ENCODE measurements at regions not wholly inside any gene's neighbourhood (a gene's known extent, or its start where the extent isn't known, plus 50 kb on each side); places are given as distances from the start of the nearest gene placed in this dataset.

DNA sequence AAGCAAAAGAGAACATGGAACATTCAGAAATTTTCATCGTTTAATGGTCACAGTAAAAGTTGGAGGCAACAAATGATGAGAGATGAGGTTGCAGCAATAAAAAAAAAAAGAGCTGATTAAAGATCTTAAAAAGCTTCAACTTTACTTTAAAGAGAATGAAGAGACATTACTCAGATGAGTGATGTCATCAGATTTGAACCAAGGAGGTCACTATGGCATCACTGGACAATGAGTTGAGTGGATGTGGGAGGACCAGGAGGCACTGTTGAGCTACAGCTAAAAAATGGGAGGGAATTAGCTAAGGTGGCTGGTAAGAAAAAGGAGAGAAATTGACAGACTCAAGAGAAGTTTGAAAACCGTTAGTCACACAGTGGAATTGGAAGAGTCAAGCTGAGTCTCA, 138.4 kb downstream of the SST start:
- Histone ChIP-seq H3K79me2 (replicated peaks; ENCODE audit: insufficient read depth, low read length) (no peaks in the 10 kb centered on the region), H2AFZ (ENCODE audit: low read depth, low read length) (no peak overlapping the region), H3K4me3 (ENCODE audit: low read length) (no peak overlapping the region), H3K36me3 (ENCODE audit: insufficient read depth, low read length) (no peaks in the 10 kb centered on the region), H3K27ac (ENCODE audit: low read length) (no peak overlapping the region), H3K9me3 (ENCODE audit: low read length) (no peaks in the 10 kb centered on the region), H3K9ac (ENCODE audit: low read length) (no peak overlapping the region), H3K27me3 (ENCODE audit: insufficient read depth, low read depth, low read length) (no peaks in the 10 kb centered on the region), H4K20me1 (ENCODE audit: insufficient read depth) (no peaks in the 10 kb centered on the region), H3K4me2 (ENCODE audit: low read length) (no peak overlapping the region), H3F3A (ENCODE audit: insufficient read depth, low read length, poor library complexity, severe bottlenecking) (no peaks in the 10 kb centered on the region), H3K9me2 (ENCODE audit: insufficient read depth, low read length) (no peaks in the 10 kb centered on the region)
- TF ChIP-seq RAD21 (conservative IDR thresholded peaks at IDR 0.05) (no peak), EP300 (conservative IDR thresholded peaks at IDR 0.05; ENCODE audit: poor library complexity, severe bottlenecking) (no peak), SMC3 (conservative IDR thresholded peaks at IDR 0.05; ENCODE audit: poor library complexity) (no peak), TAF1 (IDR thresholded peaks at IDR 0.05; ENCODE audit: low read depth) (no peak)
- TF ChIP-seq, protein P1, sequence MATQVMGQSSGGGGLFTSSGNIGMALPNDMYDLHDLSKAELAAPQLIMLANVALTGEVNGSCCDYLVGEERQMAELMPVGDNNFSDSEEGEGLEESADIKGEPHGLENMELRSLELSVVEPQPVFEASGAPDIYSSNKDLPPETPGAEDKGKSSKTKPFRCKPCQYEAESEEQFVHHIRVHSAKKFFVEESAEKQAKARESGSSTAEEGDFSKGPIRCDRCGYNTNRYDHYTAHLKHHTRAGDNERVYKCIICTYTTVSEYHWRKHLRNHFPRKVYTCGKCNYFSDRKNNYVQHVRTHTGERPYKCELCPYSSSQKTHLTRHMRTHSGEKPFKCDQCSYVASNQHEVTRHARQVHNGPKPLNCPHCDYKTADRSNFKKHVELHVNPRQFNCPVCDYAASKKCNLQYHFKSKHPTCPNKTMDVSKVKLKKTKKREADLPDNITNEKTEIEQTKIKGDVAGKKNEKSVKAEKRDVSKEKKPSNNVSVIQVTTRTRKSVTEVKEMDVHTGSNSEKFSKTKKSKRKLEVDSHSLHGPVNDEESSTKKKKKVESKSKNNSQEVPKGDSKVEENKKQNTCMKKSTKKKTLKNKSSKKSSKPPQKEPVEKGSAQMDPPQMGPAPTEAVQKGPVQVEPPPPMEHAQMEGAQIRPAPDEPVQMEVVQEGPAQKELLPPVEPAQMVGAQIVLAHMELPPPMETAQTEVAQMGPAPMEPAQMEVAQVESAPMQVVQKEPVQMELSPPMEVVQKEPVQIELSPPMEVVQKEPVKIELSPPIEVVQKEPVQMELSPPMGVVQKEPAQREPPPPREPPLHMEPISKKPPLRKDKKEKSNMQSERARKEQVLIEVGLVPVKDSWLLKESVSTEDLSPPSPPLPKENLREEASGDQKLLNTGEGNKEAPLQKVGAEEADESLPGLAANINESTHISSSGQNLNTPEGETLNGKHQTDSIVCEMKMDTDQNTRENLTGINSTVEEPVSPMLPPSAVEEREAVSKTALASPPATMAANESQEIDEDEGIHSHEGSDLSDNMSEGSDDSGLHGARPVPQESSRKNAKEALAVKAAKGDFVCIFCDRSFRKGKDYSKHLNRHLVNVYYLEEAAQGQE (IDR thresholded peaks at IDR 0.05; ENCODE audit: borderline replicate concordance): no peak

DNA sequence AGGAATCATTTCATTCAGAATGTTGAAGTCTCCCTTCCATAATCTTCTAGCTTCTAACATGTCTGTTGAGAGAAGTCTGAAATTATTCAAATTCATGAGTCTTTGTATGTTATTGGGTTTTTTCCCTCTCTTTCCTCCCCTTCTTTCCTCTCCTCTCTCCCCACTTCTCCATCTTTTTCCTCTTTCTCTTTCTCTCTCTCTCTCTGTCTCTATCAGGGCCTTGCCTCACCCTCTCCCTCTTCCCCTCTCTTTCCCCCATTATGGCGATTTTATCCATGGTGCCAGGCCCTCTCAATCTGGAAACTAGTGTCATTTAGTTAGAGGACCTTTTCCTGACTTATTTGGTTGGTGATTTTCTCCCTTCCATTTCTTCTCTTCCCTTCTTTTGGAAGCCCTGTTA, 147.3 kb downstream of the SST start:
- Histone ChIP-seq H3K9ac (ENCODE audit: low read length) (no peak overlapping the region), H3K9me2 (ENCODE audit: insufficient read depth, low read length) (no peaks in the 10 kb centered on the region), H3F3A (ENCODE audit: insufficient read depth, low read length, poor library complexity, severe bottlenecking) (no peaks in the 10 kb centered on the region), H3K27ac (ENCODE audit: low read length) (no peak overlapping the region), H3K27me3 (ENCODE audit: insufficient read depth, low read depth, low read length) (no peaks in the 10 kb centered on the region), H2AFZ (ENCODE audit: low read depth, low read length) (no peak overlapping the region), H4K20me1 (ENCODE audit: insufficient read depth) (no peaks in the 10 kb centered on the region), H3K36me3 (ENCODE audit: insufficient read depth, low read length) (no peaks in the 10 kb centered on the region), H3K4me3 (ENCODE audit: low read length) (no peak overlapping the region), H3K9me3 (ENCODE audit: low read length) (no peaks in the 10 kb centered on the region), H3K79me2 (replicated peaks; ENCODE audit: insufficient read depth, low read length) (no peaks in the 10 kb centered on the region), H3K4me2 (ENCODE audit: low read length) (no peak overlapping the region)
- TF ChIP-seq, protein P2, sequence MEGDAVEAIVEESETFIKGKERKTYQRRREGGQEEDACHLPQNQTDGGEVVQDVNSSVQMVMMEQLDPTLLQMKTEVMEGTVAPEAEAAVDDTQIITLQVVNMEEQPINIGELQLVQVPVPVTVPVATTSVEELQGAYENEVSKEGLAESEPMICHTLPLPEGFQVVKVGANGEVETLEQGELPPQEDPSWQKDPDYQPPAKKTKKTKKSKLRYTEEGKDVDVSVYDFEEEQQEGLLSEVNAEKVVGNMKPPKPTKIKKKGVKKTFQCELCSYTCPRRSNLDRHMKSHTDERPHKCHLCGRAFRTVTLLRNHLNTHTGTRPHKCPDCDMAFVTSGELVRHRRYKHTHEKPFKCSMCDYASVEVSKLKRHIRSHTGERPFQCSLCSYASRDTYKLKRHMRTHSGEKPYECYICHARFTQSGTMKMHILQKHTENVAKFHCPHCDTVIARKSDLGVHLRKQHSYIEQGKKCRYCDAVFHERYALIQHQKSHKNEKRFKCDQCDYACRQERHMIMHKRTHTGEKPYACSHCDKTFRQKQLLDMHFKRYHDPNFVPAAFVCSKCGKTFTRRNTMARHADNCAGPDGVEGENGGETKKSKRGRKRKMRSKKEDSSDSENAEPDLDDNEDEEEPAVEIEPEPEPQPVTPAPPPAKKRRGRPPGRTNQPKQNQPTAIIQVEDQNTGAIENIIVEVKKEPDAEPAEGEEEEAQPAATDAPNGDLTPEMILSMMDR (IDR thresholded peaks at IDR 0.05; ENCODE audit: poor library complexity, severe bottlenecking): no peak
- TF ChIP-seq RAD21 (conservative IDR thresholded peaks at IDR 0.05) (no peak), POLR2AphosphoS5 (IDR thresholded peaks at IDR 0.05) (no peak)
- TF ChIP-seq, protein P1 (IDR thresholded peaks at IDR 0.05; ENCODE audit: borderline replicate concordance): no peak
